IPS DF 4.7 (cell line): ENCODE measurements at regions not wholly inside any gene's neighbourhood (a gene's known extent, or its start where the extent isn't known, plus 50 kb on each side); places are given as distances from the start of the nearest gene placed in this dataset.
"Not testable (repeated sequence)": the region's sequence is repeated elsewhere in the genome, so short reads cannot be mapped to it uniquely, and the experiment has no call there.

Experiments
- DNase-seq: peaks from one replicate; pipeline ENCODE4 v3.0.0-alpha.2; 2013; ENCODE audit warnings: low spot score; ENCODE audit errors: extremely low read depth

DNA sequence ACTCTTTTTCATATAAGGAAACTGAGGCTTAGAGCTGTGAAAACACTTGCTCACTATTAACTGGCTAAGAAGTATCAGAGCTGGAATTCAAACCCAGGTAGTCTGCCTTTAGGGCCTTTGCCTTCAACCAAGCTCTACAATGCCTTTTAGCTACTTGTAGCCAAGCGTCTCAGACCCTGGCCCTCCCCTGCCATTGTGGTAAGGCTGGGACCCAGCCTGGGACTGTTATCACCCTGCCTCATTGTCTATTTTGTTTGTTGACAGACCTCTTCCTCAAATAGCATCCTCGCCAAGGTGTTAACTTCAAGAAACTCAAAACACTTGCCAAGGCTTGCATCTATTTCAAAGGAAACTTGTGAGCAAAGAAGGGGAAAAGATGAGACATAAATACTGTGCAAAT lies 76.7 kb upstream of the CD28 start:
- DNase-seq = no peak

DNA sequence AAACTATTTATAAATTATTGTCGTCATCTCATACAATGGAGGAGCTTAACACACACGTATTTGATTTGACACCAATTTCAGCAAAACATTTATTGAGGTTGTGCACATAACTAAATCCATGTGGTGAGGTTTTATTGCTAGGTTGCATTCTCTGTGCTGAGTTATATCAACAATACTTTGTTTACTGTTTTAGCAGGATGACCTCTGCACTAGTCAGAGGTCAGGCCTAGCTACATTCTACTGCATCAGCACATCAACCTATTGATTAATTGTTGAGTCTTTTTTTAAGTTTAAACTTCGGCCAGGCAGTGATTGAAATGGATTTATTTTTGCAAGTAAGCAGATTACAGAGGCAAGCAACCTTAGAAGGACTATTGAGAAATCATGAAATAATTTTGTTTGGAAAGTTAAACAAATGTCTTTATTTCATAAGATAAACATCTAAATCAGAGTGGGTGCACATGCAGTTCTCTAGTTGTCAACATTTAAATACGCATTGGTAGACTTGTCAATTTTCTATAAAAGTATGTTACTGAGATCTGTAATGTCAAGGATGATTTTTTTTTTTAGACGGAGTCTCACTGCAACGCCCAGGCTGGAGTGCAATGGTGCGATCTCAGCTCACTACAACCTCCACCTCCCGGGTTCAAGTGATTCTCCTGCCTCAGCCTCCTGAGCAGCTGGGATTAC lies 75.2 kb upstream of the CD28 start:
- no peak for DNase-seq

DNA sequence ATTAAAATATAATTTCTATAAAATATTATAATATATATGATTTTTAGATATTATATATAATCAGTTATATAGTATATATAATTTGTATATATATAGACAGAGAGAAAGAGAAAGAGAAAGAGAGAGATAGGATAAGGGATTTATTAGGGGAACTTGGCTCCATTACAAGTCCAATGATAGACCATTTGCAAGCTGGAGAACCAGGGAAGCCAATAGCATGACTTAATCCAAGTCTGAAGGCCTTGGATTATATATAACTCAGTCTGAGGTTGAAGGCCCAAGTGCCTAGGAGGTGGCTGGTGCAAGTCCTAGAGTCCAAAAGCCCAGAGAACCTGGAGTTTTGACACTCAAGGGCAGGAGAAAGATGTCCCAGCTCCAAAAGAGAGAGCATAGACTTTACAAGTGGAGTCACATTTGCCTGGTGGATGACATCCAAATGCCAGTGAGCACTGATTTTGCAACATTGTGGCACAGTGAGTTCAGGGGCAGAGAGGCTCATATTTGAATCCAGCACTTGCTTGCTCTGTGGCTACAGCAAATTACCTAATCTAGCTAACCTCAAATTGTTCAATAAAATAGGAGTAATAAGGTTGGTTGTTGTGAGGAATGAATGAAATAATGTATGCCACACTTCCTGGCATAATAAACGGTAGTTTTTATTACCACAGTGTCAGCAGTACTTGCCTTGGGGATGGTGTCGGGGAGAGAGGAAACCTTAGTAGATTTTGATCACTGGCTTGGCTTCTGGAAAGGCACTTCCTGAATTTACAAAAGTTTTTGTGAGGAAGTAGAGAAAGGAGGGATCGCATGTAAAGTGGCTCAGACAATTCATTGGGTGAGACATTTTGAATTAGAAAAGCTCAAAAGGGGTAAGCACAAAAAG lies 69.6 kb upstream of the CD28 start:
- no peak for DNase-seq

DNA sequence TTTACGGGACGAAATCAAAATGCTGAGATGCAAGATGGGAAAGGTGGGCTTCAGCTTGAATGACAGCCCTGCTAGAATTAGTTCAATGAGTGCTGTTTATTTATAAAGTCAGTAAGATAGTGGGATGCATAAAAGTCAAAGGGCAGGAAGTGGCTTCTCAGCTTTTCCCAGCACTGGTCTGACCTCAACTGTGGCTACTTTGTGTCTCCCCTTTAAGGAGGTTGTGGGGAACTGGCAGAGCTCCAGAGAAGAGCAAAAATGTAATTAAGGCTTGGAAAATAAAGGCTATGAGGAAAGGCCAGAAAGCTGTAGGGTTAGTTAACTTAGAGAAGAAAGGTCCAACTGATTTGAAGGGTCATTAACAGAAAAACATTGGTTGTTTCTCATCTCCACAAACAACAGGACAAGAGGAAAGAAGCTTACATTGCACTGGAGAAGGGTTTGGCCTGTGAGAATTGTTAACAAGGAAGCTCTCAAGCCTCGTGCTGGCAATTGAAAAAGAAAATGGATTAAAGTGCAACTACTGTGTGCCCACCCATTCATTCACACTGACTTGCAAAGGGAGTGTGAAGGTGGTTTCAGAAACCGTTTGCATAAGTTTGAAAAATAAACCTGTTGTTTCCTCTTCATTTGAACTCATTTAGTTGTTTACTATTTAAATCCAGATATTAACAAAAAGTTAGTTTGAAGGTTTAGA lies 68.8 kb upstream of the CD28 start:
- DNase-seq = no peak

DNA sequence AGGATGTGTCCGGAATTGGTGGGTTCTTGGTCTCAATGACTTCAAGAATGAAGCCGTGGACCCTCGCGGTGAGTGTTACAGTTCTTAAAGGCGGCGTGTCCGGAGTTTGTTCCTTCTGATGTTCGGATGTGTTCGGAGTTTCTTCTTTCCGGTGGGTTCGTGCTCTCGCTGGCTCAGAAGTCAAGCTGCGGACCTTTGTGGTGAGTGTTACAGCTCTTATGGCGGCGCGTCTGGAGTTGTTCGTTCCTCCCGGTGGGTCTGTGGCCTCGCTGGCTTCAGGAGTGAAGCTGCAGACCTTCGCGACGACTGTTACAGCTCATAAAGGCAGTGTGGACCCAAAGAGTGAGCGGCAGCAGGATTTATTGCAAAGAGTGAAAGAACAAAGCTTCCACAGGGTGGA lies 64.6 kb upstream of the CD28 start:
- DNase-seq = not testable (repeated sequence)

DNA sequence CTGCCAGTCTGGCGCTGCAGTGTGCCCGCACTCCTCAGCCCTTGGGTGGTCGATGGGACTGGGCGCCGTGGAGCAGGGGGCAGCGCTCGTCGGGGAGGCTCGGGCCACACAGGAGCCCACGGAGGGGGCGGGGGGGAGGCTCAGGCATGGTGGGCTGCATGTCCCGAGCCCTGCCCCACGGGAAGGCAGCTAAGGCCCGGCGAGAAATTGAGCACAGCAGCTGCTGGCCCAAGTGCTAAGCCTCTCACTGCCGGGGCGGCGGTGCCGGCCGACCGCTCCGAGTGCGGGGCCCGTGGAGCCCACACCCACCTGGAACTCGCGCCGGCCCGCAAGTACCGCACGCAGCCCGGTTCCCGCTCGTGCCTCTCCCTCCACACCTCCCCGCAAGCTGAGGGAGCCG lies 63.6 kb upstream of the CD28 start:
- not testable (repeated sequence) for DNase-seq

DNA sequence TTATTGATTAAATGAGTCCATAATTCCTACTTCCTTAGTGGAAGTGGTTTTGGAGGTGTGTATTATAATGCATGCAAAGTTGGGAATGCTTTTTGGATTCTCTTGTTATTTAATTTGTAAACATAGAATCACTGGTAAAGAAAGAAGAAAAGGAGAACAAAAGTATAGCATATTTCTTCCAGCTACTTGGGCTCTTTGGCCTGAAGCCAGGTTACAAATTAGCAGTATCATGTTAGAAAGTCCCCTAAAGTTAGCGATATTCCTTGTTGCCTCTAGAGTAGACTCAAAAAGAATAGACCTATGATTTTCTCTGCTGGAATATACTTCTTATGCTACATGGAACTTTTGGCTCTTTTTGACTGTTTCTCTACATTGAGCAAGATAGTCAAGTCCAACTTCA lies 60.6 kb upstream of the CD28 start:
- no peak for DNase-seq

DNA sequence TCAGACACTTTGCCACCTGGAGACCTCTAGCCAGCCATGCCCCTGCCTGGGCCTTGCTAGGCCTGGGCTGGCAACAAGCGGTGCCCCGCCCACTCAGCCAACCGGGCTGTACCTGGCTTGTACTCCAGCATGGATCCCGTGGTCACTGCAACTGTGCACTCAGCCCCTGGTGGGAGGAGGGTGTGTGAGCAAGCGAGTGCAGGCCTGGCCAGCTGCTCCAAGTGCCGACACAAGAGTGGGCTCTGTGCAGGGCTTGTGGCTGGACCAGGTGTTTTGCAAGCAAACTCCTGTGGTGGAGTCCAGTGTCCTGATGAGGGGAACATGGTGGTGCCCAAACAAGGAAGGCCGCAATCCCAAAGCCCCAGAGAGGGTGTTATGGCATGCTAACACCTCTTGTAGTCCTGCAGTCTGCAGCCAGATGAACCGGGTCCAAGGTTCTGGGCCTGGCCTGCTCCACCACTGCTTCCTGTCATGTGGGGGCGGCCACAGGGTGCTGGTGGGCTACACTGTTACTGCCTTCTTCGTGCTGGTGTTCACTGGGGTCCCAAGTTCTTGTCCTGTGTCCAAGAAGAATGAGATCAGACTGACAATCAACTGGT lies 60.1 kb upstream of the CD28 start:
- no peak for DNase-seq

DNA sequence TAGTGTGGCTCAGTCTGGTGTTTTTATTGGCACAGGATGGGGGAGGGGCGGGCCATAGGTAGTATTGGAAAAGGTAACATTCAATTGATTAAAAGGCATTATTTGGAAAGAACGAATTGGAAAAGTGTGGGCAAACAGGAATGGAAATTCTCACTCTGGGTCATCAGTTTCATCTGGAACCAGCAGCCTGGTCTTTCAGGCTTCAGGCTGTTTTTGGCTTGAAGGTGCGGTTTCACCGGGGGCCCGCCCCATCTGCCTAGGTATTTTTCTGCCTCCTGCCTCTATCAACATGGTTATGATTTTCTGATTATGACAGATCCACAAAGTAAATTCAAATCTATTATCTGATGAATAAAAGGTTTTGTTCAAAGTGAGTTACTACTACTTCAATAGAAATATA lies 59.5 kb upstream of the CD28 start:
- no peak for DNase-seq

DNA sequence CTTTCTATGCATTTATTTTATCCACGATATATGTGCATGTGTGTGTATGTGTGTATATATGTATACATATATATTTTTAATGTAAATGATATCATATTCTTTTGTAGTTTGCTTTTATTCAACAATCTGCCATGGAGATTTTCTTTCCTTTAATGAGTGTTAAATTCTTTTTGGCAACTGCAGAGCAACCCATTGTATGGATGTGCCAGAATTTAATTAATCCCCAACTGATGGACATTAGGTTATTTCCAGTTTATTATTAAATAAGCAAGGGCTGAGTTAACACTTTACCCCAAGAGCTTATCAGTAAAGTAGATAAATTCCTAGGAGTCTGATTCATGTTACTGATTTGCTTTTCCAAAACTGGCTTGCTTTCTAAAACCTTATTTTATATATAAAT lies 58.9 kb upstream of the CD28 start:
- no peak for DNase-seq

DNA sequence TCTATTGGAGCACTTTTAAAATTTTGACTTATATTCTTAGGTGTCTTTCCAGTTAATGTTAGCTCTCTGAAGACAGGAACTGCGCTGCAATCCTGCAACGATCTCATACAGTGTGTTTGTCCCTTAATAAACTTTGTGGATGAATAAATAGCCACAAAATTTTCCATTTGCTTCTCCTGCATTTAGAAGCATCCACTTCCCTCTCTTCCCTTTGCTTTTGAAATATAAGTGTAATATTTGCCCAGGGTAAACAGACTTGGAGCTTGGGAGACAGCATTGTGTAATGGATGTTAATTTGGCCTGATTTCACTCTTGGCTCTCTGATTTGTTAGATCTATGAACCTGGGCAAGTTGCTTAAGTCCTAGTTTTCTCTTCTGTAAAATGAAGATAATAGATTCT lies 58.2 kb upstream of the CD28 start:
- no peak for DNase-seq

DNA sequence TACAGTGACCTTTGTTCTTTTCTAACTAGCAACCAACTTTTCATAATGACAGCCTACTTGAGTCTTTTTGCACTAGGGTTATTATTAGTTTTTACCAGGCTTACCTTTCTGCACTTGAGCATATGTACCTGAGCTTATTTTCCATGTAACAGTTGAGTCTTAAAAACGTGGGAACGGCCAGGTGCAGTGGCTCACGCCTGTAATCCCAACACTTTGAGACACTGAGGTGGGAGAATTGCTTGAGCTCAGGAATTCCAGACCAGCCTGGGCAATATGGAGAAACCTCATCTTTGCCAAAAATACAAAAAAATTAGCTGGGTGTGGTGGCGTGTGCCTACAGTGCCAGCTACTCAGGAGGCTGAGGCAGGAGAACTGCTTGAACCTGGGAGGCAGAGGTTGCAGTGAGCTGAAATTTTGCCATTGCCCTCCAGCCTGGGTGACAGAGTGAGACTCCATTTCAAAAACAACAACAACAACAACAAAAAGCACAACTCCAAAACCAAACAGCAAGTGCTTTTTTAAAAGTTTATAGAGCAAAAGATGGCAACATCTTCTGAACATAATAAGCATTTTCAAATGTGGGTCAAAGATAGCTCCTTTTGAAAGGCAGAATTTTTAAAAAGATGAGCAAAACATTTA lies 57.1 kb upstream of the CD28 start:
- no peak for DNase-seq

DNA sequence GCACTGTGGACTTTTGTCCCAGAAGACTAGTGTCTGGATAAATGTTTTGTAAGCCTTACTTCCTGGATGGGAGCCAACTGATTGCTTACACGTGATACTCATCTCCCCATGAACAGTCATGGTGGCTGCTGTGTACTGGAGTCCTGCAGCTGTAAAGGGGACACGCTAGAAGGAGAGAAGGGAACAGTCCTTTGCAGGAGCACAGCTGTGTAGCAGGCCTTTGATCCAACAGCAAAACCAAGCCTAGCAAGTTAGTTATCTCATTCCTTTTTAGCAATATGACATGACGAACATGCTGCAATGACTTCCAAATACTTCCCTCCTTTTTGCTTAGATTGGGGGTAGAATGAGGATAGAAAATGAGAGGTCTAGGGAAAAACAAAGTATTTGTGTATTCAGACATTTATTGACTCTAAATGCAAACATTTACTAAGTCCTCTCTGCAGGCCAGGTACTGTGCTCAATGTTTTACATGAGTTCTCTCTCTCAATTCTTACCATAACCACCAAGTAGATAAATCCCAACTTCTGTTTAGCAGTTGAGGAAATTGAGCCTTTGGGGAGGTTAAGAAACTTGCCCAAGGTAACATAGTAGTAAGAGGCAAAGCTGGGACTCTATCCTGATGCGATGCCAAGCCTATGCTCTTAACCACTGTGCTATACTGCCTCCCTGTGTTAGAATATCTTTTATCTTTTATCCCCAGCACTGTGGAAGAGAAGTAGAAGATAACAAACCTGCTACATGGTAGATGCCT lies 55.4 kb upstream of the CD28 start:
- no peak for DNase-seq

DNA sequence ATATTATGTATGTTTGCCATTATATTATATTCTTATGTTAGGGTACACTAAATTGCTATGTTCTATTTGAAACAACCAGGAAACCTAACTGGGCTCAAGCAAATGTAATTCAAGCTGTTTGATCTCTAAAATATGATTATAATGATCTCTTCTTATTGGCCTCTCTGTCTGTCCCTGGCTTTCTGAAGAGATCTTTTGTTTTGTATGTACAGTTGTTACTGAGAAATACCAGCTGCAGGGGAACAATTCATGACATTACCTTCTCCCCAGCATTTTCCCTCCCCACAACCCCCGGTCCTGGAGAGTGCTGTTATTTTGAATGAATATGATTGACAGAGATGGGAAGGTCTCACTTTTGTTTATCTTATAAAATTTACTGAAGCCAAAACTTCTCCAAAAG lies 54.8 kb upstream of the CD28 start:
- DNase-seq = no peak

DNA sequence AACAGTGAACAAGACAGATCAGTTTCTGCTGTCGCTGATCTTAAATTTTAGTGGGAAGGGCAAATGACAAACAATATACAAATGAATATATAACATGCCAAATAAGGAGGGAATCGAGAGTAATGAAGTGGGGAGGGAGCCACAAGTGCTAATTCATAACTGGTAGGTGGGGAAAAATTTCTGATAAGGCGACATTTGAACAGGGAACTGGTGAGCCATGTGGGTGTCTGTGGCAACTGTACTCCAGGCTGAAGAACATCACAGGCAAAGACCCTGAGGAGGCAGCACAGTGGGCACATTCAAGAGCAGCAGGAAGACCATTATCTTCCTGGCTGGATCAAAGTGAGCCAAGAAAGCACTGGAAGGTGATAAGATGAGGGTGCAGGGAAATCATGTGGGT lies 51.6 kb upstream of the CD28 start:
- no peak for DNase-seq

DNA sequence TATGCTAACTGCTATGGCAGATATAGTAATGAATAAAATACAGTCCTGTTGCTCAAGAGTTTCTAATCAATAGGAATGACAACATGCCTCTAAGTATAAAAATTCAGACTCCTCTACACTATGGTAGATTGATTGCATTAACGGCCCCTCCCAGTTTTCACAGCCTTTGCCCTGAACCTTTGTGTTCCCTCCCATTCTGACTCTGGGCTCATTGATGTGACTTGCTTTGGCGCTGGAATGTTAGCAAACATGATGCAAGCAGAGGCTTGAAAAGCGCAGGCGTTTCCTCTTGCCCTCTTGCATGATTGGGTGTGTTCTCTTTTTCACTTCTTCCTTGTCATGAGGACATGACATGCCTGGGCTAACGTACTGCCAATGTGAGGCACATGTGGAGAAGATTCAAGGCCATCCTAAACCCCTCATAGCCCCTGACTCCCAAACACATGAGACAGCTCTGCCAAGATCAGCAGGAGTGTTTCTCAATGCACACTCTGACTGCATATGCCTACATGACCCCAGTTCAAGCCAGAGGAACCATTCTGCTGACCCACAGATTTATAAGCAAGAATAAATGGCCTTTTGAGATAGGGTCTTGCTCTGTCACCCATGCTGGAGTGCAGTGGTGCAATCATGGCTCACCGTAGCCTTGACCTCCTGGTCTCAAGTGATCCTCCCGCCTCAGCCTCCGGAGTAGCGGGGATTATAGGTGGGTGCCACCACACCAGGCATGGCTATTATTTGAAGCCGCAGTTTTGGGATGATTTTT lies 49.7 kb upstream of the CD28 start:
- DNase-seq = no peak
